HG03378 (cell line): ENCODE measurements at regions not wholly inside any gene's neighbourhood (a gene's known extent, or its start where the extent isn't known, plus 50 kb on each side); places are given as distances from the start of the nearest gene placed in this dataset.

Experiments used
- ATAC-seq: cut with Tn5 transposase; IDR thresholded peaks from one replicate; pipeline ENCODE4 v1.9.1; 2021; ENCODE audit warnings: mild to moderate bottlenecking, moderate library complexity; ENCODE audit not compliant: unreplicated experiment

DNA sequence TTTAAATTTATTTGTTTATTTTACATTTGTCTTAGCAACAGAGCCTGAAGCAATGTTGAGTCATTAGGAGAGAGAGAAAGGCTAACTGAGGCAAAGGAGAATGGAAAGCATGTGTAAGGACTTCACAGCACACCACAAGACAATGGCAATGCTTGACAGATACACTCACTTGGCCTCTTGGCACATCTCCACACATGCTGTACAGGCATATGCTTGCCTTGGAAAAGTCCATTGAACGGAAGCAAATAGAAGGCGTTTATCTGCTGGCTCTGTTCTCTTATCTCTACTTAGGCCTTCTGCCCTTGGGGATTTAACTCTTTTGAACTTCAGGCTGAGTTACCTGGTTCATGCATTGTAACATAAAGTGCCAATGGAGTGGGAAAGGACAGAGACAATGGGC, 262.2 kb upstream of the POU3F1 start:
- ATAC-seq: no peak

DNA sequence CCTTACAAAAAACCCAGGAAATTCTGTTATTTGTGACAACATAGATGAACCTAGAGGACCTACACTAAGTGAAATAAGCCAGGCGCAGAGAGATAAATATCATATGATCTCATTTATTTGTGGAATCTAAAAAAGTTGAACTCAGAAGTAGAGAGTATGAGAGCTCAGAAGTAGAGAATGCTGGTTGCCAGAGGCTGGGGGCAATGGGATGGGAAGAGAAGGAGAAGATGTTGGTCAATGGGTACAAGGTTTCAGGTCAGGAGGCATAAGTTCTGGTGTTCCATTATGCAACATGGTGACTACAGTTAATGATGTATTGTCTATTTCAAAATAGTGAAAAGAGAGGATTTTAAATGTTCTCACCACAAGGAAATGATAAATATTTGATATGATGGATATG, 259.1 kb upstream of the POU3F1 start:
- ATAC-seq: no peak

DNA sequence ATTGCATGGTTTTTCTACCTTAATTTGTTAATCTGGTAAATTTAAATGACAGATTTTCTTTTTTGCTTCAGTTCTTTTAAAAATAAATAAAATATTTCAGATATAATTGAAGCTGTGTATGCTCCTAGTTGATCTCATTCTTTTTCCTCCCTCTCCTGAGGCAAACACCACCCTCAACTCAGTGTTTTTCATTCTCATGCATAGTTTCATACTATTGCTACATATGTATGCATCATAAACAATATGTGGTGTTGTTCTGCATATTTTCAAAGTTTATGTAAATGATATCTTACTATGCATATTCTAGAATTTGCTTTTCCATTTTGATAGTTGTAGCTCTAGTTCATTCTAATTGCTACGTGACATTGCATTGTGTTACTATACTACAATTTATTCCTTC, 257.2 kb upstream of the POU3F1 start:
- no peak for ATAC-seq

DNA sequence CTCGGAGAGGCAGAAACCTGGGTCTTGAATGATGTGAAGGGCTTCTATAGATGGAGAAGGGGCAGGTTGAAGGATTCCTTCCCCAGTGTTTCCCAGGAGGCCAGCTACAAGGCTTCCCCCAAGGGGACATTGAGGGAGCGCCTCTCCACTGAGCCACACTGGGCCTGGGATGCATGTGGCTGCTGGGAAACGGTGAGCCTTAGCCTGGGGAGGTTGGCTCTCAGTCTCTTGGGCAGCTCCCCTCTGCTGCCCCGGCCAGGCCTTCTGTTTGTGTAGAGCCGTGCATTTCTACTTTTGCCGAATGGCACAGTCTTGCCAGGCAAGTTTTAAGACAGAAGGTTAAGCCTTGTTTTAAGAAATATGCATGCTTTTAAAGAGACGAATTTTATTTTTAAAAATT, 254.4 kb upstream of the POU3F1 start:
- no peak for ATAC-seq

DNA sequence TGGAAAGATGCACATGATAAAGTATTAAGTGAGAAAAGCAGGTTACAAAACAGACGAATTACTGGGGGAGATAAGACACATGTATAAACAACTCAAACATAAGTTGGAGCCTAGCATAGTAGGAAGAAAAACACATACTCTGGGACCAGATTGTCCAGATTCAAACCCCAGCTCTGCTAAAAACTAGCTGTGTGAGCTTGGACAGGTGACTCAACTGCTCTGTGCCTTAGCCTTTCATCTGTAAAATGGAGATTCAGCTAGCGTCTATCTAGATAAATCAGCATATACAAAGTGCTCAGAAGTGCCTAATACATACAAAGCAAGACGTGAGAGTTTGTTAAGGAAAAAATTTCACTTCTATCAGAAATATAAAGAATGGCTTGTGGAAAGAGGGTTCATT, 254.0 kb upstream of the POU3F1 start:
- ATAC-seq: no peak

DNA sequence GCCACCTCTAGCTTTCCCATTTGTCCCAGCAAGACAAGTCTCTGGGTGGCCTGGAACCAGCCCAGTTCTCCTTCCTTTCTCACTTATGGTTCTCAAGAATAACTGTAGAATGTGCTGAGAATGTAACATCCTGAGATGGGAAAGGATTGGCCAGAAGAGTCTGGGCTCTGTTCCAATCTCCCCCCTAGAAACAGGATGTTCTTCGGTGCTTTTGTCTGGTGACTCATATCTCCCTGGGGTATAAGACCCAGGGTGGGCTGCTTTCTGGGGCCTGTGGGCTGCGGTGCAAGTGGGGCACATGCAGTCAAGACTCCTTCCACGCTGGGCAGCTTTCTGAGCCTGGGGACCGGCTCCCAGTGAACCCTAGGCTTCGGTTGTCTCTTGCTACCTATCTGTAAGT, 251.2 kb upstream of the POU3F1 start:
- no peak for ATAC-seq

DNA sequence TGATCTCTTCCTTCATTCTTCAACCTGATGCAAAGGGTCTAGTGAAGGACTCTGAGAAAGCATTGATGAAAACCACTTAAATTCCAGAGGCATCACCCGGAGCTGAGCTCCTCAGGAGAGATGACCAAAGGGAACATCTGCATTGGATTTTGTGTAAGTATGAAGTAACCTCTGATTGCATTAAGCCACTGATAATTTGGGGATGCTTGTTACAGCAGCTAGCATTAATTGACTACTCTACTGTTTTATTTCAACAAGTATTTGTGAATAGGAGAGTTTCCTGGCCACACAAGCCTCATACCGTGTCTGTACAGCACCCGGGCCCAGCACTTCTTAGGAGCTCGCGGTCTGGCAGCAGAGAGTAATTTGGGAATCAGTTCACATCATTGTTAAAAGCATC, 250.7 kb upstream of the POU3F1 start:
- ATAC-seq: no peak

DNA sequence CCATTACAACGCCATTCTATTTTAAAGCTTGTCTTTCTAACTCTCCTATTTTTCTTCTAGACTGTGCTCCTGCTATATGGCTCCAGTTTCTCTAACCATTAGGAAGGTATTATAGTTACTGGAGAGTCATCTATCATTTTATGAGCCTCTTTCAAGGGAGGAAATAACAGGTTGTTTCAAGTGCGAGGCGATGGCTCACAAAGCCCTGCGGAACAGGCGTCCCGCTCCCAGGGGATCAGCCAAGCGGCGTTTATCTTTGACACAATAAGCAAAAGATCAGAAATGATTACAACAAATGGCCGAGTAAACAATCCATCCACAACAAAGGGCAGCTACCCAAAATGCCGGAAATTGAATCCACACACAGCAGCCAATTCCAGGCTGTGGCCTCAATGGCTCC, 249.5 kb upstream of the POU3F1 start:
- no peak for ATAC-seq

DNA sequence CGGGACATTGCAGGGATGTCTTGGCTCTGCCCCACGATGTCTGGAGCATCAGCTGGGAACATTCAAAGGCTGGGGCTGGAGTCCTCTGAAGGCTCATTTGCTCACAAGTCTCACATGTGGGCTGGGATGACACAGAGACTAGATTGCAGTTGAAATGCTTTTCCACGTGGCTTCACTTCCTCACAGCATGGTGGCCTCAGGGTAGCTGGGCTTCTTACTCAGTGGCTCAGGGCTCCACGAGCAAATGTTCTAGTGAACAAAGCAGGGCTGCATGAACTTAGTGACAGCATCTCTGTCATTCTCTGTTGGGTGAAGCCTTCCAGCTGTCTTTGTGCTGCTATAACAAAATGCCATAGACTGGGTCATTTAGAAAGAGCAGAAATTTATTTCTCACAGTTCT, 247.0 kb upstream of the POU3F1 start:
- no peak for ATAC-seq

DNA sequence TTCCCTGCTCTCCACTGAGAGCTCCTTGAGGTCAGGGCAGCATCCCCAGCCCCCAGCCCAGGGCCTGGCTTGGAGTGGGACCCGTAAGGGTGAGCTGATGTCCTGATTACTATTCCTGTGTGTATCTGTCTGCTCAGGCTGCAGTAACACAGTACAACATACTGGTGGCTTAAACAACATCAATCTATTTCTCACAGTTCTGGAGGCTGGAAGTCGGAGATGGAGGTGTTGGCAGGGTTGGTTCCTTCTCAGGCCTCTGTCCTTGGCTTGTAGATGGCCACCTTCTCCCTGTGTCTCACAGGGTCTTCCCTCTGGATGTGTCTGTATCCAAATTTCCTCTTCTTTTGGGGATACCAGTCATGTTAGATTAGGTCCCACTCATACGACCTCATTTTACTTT, 246.4 kb upstream of the POU3F1 start:
- no peak for ATAC-seq

DNA sequence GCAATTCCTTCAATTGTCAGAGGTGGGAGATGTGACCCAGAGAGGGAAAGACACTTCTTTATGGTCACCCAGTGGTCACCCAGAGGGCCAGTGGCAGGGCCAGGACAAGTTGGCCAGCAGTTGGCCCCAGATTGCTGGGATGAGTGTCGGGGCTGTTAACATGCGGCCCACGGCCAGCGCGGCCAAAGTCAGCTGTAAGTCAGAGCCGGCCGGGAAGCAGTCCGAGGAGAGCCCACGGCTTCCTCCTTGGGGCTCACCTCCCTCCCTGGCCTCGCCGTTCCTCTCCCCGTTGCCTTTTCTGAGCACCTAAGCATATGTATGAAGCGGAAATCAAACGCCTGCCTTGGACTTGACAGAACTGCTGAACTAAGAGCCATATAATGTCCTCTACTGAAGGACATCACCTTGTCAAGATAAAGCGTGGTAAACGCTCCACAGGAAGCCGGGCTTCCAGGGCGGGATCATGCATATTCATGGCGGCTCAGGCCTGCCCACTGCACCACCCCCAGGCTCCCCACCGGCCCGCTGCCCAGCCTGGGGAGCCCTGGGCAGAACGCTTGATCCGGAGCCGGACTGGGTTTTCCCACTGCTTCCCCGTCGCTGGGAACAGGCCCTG, 245.4 kb upstream of the POU3F1 start:
- no peak for ATAC-seq

DNA sequence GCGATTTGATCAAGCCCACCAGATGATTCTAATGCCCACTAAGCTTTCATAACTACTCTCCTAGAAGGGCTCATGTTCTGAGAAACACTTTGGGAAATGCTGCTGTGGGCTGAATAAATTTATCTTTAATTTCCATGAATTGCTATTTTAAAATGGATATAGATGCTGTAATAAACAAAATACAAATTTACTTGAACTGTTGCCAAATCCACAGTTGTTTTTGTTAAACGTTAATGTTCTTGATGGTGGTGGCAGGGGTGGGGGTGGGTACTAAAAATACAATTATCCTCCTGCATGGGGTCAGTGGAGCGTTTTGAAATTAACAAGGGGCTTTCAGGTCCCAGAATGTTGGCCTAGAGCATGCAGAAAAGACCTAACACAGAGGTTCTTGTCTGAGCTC, 244.7 kb upstream of the POU3F1 start:
- ATAC-seq: no peak

DNA sequence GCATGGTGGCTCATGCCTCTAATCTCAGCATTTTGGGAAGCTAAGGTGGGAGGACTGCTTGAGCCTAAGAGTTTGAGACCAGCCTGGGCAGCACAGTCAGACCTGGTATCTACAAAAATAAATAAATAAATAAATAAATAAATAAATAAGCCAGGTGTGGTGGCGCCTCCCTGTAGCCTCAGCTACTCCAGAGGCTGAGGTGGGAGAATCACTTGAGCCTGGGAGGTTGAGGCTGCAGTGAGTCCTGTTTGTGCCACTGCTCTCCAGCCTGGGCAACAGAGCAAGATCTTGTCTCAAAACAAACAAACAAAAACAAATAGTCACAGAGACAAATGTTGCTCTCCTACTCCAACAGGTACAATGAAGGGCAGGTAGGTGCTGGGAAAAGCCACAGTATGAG, 242.4 kb upstream of the POU3F1 start:
- no peak for ATAC-seq

DNA sequence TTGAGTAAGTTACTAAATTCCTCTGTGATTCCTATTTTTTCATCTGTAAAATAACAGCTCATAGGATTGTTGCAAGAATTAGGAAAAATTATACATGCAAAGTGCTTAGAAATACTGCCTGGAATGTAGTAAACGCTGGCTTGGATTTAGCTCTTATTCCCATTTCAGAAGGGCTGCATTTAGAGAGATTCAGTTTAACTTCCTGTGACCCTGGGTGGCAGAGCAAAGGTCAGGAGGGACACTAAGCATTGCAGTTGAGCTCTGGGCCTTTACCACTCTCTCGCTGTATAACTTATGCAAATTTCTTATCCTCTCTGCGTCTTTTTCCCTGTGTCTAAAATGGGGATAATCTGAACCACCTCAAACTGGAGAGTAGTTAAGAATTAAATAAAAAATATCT, 241.0 kb upstream of the POU3F1 start:
- ATAC-seq: no peak

DNA sequence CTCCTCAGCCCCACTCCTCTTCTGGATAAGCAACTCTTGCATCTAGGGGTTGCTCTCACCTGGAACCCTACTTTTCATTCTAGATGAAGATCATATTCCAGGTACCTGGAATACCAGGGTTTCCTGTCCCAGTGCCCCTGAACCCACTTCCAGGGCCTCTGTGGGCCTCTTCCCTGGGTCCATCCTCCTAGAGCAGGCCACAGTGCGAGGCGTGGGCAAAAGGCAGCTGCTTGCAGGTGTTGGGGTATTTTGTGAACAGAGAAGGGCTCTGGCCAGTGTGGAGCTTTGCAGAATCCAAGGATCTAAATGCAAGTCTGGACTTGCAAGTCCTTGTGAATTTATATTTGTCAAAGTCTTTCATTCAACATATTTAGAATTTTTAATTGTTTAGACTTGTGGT, 240.4 kb upstream of the POU3F1 start:
- ATAC-seq: no peak

DNA sequence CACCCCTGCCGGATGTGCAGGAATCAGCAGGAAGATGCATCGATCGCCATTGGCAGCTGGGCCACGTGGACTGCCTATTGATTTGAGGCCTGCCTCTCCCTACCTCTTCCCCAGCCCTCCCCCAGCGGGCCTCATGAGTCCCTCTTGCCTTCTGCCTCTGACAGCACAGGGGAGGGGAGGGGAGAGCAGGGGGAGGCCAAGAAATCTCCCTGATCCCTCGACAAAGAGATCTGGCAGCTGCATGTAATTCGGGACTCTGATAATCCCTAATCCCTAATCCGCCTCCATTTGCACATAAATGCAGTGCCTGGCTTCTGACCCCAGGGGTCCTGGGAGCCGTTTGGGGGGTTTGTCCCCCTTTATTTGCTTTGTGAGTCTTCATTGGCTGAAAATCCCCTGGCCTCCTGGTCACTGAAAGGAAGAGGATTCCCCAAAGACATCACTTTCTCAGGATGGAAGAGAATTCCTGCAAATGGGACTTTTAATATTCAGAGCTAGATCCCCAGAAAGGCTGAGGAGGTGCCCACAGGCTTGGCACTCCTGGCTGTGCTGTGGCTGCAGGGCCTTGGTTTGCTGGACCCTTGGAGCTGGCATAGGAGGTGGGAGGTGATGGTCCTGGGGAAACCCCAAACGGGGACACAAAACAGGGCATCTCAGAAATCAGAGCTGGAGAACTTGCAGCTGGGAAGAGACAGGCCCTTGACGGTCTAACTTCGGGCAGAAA, 239.4 kb upstream of the POU3F1 start:
- no peak for ATAC-seq

DNA sequence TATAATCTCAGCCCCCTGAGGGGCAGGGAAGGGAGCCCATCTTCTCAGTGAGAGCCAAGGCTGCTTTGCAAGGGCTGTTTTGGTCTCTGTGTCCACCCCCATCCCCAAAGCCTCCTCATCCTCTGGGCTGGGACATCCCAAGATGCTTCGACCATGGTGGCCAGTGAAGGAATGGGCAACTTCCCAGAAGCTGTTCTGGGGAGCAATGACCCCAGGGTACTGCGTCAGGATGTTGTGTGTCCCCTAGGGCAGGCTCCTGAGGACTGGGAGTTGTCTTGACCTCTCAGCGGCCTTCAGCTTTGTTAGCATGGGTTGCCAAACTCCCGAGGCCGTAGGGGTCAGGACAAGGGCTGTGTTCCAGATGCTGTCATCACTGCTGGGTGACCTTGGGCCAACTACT, 238.4 kb upstream of the POU3F1 start:
- no peak for ATAC-seq

DNA sequence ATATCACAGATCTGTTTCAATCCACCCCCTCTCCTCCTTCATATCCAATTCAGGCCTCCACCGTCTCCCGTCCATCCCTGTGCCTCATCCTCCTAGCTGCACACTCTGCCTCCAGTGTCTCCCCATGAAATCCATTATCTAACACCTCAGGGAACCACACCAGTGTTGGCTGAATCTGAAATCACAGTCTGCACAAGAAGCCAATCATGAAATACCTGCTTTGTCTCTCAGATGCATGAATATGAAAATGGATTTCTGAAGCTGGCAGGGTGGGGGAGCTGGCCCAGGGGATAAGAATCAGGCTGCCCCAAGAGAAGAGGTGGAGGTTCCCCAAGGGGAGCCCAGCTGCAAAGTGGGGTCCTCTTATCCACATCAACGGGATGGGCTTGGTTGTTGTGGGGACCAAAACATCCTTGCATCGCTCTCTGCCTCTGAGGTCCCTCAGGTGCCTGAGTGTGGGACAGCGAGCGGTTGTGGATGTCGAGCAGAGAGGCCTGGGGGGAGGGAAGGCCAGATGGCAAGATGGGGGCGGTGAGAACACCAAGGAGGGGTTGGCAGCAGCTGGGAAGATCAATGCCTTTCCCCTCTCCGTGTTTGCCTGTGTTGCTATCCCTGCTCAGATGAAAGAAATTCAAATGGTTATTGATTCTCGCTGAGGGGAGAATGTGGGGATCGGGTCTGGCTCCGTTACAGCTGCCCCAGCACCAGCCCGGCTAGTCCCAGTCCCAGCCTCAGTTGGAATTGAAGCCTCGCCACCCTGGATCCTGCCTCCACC, 237.3 kb upstream of the POU3F1 start:
- no peak for ATAC-seq

DNA sequence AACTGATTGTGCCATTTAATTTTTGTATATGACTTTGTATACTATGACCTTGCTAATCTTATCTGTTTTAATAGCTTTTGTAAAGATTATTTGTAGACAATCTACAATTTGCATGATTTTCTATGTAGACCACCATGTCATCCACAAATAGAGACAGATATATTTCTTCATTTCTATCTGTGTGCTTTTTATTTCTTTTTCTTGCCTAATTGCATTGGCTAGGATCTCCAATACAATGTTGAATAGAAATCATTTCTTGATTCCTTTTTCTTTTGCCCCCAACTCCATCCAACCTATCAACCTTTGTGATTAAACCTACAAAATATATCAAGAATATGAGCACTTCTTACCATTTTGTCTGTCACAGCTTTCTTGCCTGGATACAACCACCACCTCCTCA, 232.6 kb upstream of the POU3F1 start:
- ATAC-seq: no peak

DNA sequence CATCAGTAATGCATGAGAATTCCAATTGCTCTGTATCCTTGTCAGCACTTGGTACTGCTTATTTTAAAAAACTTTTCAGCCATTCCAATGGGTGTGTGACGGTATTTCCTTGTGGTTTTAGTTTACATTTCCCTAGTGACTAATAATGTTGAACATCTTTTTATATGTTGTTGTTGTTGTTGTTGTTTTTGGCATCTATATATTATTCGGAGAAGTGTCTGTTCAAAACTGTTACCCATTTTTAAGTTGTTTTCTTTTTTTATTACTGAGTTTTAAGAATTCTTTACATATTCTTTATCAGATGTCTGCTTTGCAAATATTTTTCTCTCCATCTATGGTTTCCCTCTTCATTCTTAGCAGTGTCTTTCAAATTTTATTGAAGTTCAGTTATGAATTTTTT, 231.1 kb upstream of the POU3F1 start:
- ATAC-seq: no peak

DNA sequence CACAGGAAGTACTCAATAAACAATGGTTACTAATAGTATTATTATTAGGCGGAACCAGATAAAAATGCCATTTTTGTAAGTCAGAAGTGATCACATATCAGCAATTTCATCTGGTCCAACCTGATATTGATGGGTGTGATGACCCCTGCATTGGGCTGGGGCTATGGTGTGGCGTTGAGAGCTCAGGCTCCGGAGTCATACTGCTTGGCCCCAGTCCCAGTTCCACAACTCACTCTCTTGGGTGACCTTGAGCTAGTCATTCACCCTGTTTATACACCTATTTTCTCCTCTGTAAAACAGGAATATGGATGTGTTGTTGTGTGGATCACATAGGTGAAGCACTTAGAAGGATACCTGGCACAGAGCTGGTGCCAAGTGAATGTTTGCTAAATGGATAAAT, 229.4 kb upstream of the POU3F1 start:
- ATAC-seq: no peak

DNA sequence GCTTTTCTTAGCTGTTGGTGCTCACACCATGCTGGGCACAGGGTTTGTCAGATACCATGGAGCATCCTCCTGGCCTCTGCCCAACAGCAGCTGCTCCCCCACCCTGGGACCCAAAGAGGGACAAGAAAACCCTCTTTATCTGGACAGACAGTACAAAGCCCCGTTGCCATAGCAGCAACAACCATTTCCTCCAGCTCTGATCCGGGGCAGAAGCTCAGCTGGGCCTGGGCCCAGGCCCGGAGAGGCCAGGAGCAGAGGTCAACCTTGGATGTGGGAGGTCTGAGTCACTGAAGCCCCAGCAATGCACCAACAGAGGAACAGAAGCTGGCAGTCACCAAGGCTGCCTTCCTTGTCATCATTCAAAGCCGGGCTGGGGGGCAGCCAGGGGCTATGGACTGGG, 228.4 kb upstream of the POU3F1 start:
- ATAC-seq: no peak
